ENCODE measurements at regions not wholly inside any gene's neighbourhood (a gene's known extent, or its start where the extent isn't known, plus 50 kb on each side); places are given as distances from the start of the nearest gene placed in this dataset.
"Not testable (repeated sequence)": the region's sequence is repeated elsewhere in the genome, so short reads cannot be mapped to it uniquely, and the experiment has no call there.

GRCh38 chr18:57954935-57955334 lies 89.1 kb upstream of the NEDD4L start:
- DNase-seq = no peak
- intact Hi-C loops (cut with DNase I) = no loop called here

- intact Hi-C loops (cut with DNase I) = no loop called here
- DNase-seq = no peak
Observed at GRCh38 chr18:57953883-57954282, 90.1 kb upstream of the NEDD4L start.

GRCh38 chr18:57951999-57952774 lies 91.8 kb upstream of the NEDD4L start:
- DNase-seq = no peak
- intact Hi-C loops (cut with DNase I) = no loop called here

GRCh38 chr18:57951117-57951796 lies 92.8 kb upstream of the NEDD4L start:
- DNase-seq = no peak
- intact Hi-C loops (cut with DNase I) = no loop called here

GRCh38 chr18:57950542-57950941 lies 93.5 kb upstream of the NEDD4L start:
- intact Hi-C loops (cut with DNase I) = no loop called here
- no peak for DNase-seq

- DNase-seq; intact Hi-C loops (cut with DNase I): not testable (repeated sequence)
Observed at GRCh38 chr18:57949335-57949734, 94.7 kb upstream of the NEDD4L start.

- intact Hi-C loops (cut with DNase I) = no loop called here
- DNase-seq = no peak
Observed at GRCh38 chr18:57947117-57947516, 96.9 kb upstream of the NEDD4L start.

- intact Hi-C loops (cut with DNase I) = no loop called here
- no peak for DNase-seq
Observed at GRCh38 chr18:57943723-57944122, 100.3 kb upstream of the NEDD4L start.

- no peak for DNase-seq
- intact Hi-C loops (cut with DNase I) = no loop called here
Observed at GRCh38 chr18:57942493-57942892, 101.5 kb upstream of the NEDD4L start.

GRCh38 chr18:57941841-57942489 lies 102.1 kb upstream of the NEDD4L start:
- intact Hi-C loops (cut with DNase I) = no loop called here
- DNase-seq = no peak

- no peak for DNase-seq
- intact Hi-C loops (cut with DNase I) = no loop called here
Observed at GRCh38 chr18:57940166-57940660, 103.8 kb upstream of the NEDD4L start.

GRCh38 chr18:57934375-57934774 lies 109.7 kb upstream of the NEDD4L start:
- DNase-seq; intact Hi-C loops (cut with DNase I): not testable (repeated sequence)

GRCh38 chr18:57931038-57931437 lies 113.0 kb upstream of the NEDD4L start:
- no peak for DNase-seq
- intact Hi-C loops (cut with DNase I) = no loop called here

GRCh38 chr18:57930476-57930875 lies 113.5 kb upstream of the NEDD4L start:
- DNase-seq = no peak
- intact Hi-C loops (cut with DNase I) = no loop called here

- intact Hi-C loops (cut with DNase I) = no loop called here
- DNase-seq = no peak
Observed at GRCh38 chr18:57929922-57930321, 114.1 kb upstream of the NEDD4L start.

GRCh38 chr18:57928466-57928865 lies 115.6 kb upstream of the NEDD4L start:
- intact Hi-C loops (cut with DNase I) = no loop called here

GRCh38 chr18:57927511-57927910 lies 116.5 kb upstream of the NEDD4L start:
- intact Hi-C loops (cut with DNase I) = no loop called here
- DNase-seq = no peak

More at GRCh38 chr18:57928466-57928865, 115.6 kb upstream of the NEDD4L start:
- DNase-seq = no peak

- intact Hi-C loops (cut with DNase I) = no loop called here
- DNase-seq = no peak
Observed at GRCh38 chr18:57925706-57926105, 118.3 kb upstream of the NEDD4L start.

- intact Hi-C loops (cut with DNase I) = no loop called here
- DNase-seq = no peak
Observed at GRCh38 chr18:57923611-57924010, 120.4 kb upstream of the NEDD4L start.

GRCh38 chr18:57922885-57923284 lies 119.8 kb upstream of the ATP8B1 start:
- intact Hi-C loops (cut with DNase I) = no loop called here
- no peak for DNase-seq

- DNase-seq = no peak
- intact Hi-C loops (cut with DNase I) = no loop called here
Observed at GRCh38 chr18:57921708-57922107, 118.6 kb upstream of the ATP8B1 start.

Measured in posterior cingulate gyrus (tissue), 11 donors.